ENCODE measurements at regions not wholly inside any gene's neighbourhood (a gene's known extent, or its start where the extent isn't known, plus 50 kb on each side); places are given as distances from the start of the nearest gene placed in this dataset.

GRCh38 chr18:31225668-31226067, 63.0 kb upstream of the DSC1 start:
- Mint-ChIP-seq H3K27me3 (ENCODE audit: low read depth) (no peaks in the 10 kb centered on the region), H3K36me3 (ENCODE audit: low read depth) (peaks cover 2% of the 10 kb centered on the region), H3K4me1 (ENCODE audit: low read depth) (peaks cover 34% of the 10 kb centered on the region), H3K4me3 (ENCODE audit: unreplicated experiment) (no peak overlapping the region), H3K27ac (ENCODE audit: unreplicated experiment) (peak overlapping the region; percentile 78), H3K9me3 (ENCODE audit: low read depth) (peaks cover 21% of the 10 kb centered on the region)
- DNase-seq (ENCODE audit: low spot score): no peak
- no peak for TF ChIP-seq CTCF (IDR thresholded peaks at IDR 0.05)

GRCh38 chr18:31227497-31228229, 65.0 kb upstream of the DSC1 start:
- Mint-ChIP-seq H3K27ac (ENCODE audit: unreplicated experiment) (no peak overlapping the region), H3K9me3 (ENCODE audit: low read depth) (peaks cover 4% of the 10 kb centered on the region), H3K4me3 (ENCODE audit: unreplicated experiment) (no peak overlapping the region), H3K4me1 (ENCODE audit: low read depth) (peaks cover 36% of the 10 kb centered on the region), H3K36me3 (ENCODE audit: low read depth) (peaks cover 2% of the 10 kb centered on the region), H3K27me3 (ENCODE audit: low read depth) (no peaks in the 10 kb centered on the region)
- no peak for DNase-seq (ENCODE audit: low spot score)
- no peak for TF ChIP-seq CTCF (IDR thresholded peaks at IDR 0.05)

GRCh38 chr18:31229829-31230228, 67.2 kb upstream of the DSC1 start:
- DNase-seq (ENCODE audit: low spot score): no peak
- TF ChIP-seq CTCF (IDR thresholded peaks at IDR 0.05): no peak
- H3K36me3 Mint-ChIP-seq (ENCODE audit: low read depth): no peaks in the 10 kb centered on the region
- peaks cover 50% of the 10 kb centered on the region for H3K4me1 Mint-ChIP-seq (ENCODE audit: low read depth)
- no peaks in the 10 kb centered on the region for H3K9me3 Mint-ChIP-seq (ENCODE audit: low read depth)
- H3K27ac Mint-ChIP-seq (ENCODE audit: unreplicated experiment): no peak overlapping the region
- H3K27me3 Mint-ChIP-seq (ENCODE audit: low read depth): no peaks in the 10 kb centered on the region
- no peak overlapping the region for H3K4me3 Mint-ChIP-seq (ENCODE audit: unreplicated experiment)

- H3K4me3 Mint-ChIP-seq (ENCODE audit: unreplicated experiment): no peak overlapping the region
- H3K27ac Mint-ChIP-seq (ENCODE audit: unreplicated experiment): no peak overlapping the region
- no peaks in the 10 kb centered on the region for H3K9me3 Mint-ChIP-seq (ENCODE audit: low read depth)
- no peaks in the 10 kb centered on the region for H3K36me3 Mint-ChIP-seq (ENCODE audit: low read depth)
- H3K4me1 Mint-ChIP-seq (ENCODE audit: low read depth): peaks cover 44% of the 10 kb centered on the region
- TF ChIP-seq CTCF (IDR thresholded peaks at IDR 0.05): no peak
- no peak for DNase-seq (ENCODE audit: low spot score)
- H3K27me3 Mint-ChIP-seq (ENCODE audit: low read depth): no peaks in the 10 kb centered on the region
Measured at GRCh38 chr18:31230495-31230894, 67.8 kb upstream of the DSC1 start.

- no peaks in the 10 kb centered on the region for H3K27me3 Mint-ChIP-seq (ENCODE audit: low read depth)
- DNase-seq (ENCODE audit: low spot score): no peak
- TF ChIP-seq CTCF (IDR thresholded peaks at IDR 0.05): no peak
- H3K27ac Mint-ChIP-seq (ENCODE audit: unreplicated experiment): no peak overlapping the region
- H3K9me3 Mint-ChIP-seq (ENCODE audit: low read depth): no peaks in the 10 kb centered on the region
- no peaks in the 10 kb centered on the region for H3K36me3 Mint-ChIP-seq (ENCODE audit: low read depth)
- no peak overlapping the region for H3K4me3 Mint-ChIP-seq (ENCODE audit: unreplicated experiment)
- H3K4me1 Mint-ChIP-seq (ENCODE audit: low read depth): peaks cover 31% of the 10 kb centered on the region
Measured at GRCh38 chr18:31232013-31232412, 69.4 kb upstream of the DSC1 start.

Measured in chondrocyte (in vitro differentiated cells).